Thyroid gland (tissue), 4 donors: ENCODE measurements at regions not wholly inside any gene's neighbourhood (a gene's known extent, or its start where the extent isn't known, plus 50 kb on each side); places are given as distances from the start of the nearest gene placed in this dataset.

ENCODE experiments used
- CTCF ChIP-seq, 6 experiments: fragments of 200-600 bp in 3 of 6; fragments of 450-650 bp in 3 of 6; sonication (generic) in 3 of 6; IDR thresholded peaks; one replicate each; pipeline ENCODE4 v1.5.1; 2016 to 2019; ENCODE audit warnings: antibody characterized with exemption in 6 of 6, mild to moderate bottlenecking in 2 of 6, inconsistent platforms in 1 of 6, moderate library complexity in 1 of 6
- POLR2A ChIP-seq, 2 donors: fragments of 450-650 bp; IDR thresholded peaks; one replicate each; pipeline ENCODE4 v1.6.1; 2017; ENCODE audit warnings: antibody characterized with exemption in 2 of 2, mild to moderate bottlenecking in 2 of 2, moderate library complexity in 1 of 2

- TF ChIP-seq CTCF (IDR thresholded peaks at IDR 0.05) (no peak), POLR2A (IDR thresholded peaks at IDR 0.05) (no peak)
Measured at GRCh38 chr12:58554522-58555157, 365.7 kb downstream of the LRIG3 start.
